Dermis microvascular lymphatic vessel endothelial cell (primary cell): ENCODE measurements at regions not wholly inside any gene's neighbourhood (a gene's known extent, or its start where the extent isn't known, plus 50 kb on each side); places are given as distances from the start of the nearest gene placed in this dataset.
"Not testable (repeated sequence)": the region's sequence is repeated elsewhere in the genome, so short reads cannot be mapped to it uniquely, and the experiment has no call there.

Source experiments
- DNase-seq, 2 donors: peaks; one replicate each; pipeline versions ENCODE4 v3.0.0 to v3.0.0-alpha.2; 2010; ENCODE audit warnings: low read depth in 2 of 2

GRCh38 chr6:23537828-23538227 lies 588.2 kb upstream of the NRSN1 start:
- no peak for DNase-seq

GRCh38 chr6:23547851-23548250 lies 578.2 kb upstream of the NRSN1 start:
- DNase-seq = no peak

DNA sequence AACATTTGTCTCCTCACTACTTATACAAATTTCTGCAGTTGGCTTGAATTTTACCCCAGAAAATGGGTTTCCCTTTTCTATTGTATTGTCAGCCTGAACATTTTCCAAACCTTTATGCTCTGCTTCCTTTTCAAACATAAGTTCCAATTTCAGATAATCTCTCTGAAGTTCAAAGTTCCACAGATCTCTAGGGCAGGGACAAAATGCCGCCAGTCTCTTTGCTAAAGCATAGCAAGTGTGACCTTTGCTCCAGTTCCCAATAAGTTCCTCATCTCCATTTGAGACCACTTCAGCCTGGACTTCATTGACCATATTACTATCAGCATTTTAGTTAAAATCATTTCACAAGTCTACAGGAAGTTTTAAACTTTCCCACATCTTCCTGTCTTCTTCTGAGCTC lies 571.1 kb upstream of the NRSN1 start:
- not testable (repeated sequence) for DNase-seq

GRCh38 chr6:23559587-23560343 lies 566.2 kb upstream of the NRSN1 start:
- no peak for DNase-seq

- no peak for DNase-seq
These were observed 564.3 kb upstream of the NRSN1 start for GRCh38 chr6:23561732-23562131.

DNA sequence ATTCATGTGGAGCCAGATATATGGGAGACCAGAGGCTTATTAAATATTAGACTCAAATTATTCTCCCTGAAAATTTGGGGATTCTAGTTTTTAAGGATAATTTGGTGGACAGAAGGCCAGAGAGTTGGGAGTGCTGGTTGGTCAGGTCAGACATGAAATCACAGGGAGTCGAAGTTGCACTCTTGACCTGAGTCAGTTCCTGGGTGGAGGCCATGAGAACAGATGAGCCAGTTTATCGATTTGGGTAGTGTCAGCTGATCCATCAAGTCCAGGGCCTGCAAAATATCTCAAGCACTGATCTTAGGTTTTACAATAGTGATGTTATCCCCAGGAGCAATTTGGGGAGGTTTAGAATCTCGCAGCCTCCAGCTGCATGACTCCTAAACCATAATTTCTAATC lies 563.5 kb upstream of the NRSN1 start:
- no peak for DNase-seq

- DNase-seq = no peak
These were observed 562.7 kb upstream of the NRSN1 start for GRCh38 chr6:23563323-23563722.

DNA sequence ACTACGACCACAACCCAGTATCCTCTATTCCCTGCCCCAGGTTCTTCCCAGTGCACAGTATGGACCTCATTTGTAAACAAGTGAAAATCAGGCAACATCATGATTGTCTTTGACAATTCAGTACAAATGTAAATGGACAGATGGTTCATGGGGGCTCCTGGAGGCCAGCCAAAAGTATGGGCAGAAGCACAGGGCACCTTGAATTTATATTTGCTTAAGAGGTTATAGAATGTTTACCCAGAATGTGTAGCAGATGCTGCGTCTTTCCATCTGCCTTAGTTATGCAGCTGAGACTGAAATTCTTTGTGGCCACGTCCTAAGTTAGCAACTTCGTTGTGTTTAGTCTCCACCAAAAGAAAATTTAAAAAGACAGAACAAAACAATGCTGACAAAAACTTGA lies 559.6 kb upstream of the NRSN1 start:
- no peak for DNase-seq

DNA sequence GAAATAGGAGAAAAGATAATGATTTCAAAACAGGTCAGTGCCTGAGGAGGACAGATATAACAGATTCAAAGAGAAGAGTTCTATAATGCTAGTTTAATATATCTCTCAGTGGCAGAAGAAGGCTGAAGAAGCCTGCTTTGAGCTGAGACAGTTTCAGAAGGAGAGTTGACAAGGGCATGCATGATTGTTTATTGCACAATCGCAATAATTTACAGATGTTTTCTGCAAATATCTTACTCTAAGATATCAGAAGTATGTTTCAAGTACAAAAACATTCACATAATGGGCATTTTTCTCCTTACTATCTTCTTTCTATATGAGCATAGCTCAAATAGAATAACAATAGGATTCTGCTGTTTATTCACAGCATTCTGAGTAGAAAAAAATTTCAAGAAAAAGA lies 557.7 kb upstream of the NRSN1 start:
- no peak for DNase-seq

GRCh38 chr6:23584134-23584763 lies 541.8 kb upstream of the NRSN1 start:
- no peak for DNase-seq

DNA sequence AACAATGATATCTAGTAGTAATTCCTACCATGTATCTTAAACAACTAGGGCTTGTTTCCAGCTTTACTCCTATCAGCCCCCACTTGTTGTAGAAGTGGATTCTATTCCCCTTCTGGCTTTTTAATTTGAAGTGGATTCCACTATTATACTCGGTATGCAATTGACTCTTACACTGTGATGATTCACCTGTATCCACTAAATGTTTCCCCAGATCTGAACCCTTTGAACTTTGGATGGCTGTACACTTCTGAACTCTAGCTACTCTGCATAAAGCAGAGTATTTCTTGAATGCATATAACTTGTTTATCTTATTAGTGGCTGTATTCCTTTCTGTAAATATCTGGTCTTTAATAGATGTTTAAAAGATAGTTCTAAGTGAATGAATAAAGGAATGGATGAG lies 538.4 kb upstream of the NRSN1 start:
- no peak for DNase-seq

DNA sequence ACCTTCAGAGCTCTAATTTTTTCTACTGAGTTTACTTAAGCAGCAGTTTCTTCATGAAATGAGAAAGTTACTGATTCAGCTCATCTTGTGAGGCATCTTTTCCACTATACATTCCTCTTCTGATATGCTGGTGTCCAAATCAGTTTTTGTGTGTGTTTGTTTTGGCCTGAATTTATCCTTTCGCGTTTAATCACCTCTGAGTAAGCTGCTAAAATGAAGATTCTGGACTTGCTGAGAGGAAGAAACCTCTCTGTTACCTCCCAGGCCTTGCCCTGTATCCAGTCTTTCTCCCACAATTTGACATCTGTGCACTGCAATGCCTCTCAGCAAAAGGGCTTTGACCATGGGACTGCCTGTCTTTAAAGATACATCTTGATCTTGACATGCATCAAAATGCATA lies 536.2 kb upstream of the NRSN1 start:
- no peak for DNase-seq

DNA sequence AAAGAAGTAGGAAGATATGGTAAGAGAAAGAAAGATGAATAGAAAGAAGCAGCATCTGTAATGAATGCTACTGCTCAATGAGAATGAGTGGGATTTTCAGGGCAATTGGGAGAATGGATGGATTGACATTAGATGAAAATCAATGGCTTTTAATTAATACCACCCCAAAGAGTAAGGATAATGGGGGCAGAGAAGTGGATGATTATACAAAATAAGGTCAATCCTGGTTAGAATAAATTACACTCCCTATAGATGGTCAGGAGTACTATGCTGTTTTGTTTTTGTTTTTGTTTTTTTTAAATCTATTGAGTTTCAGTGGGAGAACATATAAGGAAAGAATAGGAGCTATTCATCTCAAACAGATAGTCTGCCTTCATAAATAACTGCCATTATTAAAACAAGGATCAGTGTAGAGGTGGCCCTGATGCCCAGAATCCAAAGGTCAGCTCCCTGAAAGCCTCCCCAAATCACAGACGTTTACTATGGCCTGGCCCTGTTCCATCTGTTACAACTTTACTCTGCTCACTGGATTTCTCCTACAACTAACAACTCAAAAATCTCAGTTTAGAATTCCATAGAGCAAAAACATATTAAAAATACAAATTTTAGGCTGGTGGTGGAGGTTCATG lies 535.4 kb upstream of the NRSN1 start:
- DNase-seq = no peak

DNA sequence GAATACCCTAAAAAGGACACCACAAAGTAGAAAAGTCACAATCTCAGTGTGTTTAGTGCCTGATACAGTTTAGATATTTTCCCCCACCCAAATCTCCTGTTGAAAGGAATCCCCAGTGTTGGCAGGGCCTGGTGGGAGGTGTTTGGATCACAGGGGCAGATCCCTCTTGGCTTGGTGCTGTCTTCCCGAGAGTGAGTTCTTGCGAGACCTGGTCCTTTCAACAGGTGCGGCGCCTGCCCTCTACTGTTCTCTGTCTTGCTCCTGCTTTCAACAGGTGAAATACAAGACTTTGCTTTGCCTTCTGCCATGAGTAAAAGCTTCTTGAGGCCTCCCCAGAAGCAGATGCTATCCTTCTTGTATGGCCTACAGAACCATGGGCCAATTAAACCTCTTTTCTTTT lies 534.3 kb upstream of the NRSN1 start:
- DNase-seq = no peak

- no peak for DNase-seq
These were observed 525.9 kb upstream of the NRSN1 start for GRCh38 chr6:23600118-23600517.

DNA sequence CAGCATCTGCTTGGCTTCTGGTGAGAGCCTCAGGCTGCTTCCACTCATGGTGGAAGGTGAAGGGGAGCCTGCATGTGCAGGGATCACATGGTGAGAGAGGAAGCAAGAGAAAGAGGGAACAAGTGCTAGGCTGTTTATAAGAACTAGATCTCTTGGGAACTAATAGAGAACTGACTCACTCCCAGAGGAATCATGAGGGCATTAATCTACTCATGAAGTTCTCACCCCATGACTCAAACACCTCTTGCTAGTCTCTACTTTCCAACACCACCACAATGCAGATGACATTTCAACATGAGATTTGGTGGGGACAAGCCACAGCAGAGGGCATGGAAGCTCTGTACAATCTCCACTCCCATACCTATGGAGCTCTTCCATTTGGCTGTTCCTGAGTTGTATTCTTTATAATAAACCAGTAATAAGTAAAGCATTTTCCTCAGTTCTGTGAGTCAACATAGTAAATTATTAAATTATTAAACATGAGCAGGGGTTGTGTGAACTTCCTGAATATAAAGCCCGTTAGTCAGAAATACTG lies 524.1 kb upstream of the NRSN1 start:
- no peak for DNase-seq

DNA sequence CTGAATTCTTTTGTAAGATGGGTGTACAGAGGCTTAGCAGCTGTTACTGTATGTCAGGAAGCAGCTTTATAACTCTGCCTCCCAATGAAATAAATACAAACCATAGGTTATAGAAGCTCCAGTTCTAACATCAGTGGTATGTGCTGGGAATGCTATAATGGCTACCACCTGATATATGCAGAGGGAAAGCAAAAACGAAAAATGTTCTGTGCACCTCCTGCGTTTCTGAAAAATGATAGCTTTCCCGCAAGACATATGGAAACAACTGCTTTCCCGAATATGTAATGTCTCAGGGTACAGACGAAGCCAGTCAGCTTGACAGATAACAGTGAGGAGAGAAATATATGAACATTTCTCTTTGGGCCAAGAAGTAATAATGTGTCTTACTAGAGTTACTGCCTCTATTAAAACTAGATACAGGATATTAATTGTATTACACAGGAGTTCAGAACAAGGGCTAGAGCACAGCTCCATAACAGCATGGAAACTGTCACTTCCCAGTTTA lies 517.0 kb upstream of the NRSN1 start:
- DNase-seq = no peak

DNA sequence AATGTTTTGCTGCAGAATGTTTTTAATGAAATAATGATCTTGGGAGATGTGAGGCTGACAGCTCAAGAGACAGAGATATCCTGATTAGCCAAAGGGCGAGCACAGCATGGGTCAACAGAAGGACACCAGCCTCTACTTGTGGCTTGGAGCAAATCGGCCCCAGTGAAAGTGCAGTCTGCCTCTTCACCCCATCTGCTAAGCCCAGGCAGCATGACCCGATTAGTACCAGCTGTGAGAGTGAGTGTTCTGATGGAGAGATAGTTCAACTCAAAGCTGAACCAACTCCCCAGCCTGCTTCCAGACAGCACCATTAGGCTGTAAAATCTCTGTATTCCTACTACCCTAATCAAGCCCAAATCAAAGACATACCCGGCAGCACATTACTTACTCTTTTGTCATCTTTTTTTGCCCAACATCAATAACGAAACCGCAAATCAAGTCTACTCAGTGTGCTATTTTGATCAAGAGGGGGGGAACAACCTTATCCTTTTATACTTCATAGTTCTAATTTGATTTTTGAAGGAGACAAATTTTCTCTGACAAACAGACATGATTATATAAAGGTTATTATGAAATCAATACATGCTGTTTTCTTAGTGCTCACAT lies 514.1 kb upstream of the NRSN1 start:
- DNase-seq = no peak

GRCh38 chr6:23618366-23618765 lies 507.6 kb upstream of the NRSN1 start:
- no peak for DNase-seq

DNA sequence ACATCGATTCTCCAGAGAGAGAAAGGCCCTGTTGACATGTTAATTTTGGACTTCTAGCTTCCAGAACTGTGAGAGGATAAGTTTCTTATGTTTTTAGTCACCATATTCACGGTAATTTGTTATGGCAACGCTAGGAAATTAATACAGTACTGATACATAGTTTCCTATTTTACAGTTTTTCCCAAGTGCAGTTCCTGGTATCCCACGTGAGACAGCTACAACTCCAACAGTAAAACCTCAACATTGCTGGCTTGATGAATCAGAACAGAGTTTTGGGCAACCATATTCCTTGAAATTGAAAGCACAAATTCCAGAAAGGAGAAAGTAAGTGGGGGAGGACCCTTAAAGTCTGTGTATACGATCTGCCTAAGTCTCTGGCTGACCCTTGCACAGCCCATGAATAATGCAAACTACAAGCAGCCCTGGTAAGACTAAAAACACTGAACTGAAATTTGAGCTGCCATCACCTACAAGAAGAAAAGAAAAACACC lies 505.1 kb upstream of the NRSN1 start:
- DNase-seq = no peak

DNA sequence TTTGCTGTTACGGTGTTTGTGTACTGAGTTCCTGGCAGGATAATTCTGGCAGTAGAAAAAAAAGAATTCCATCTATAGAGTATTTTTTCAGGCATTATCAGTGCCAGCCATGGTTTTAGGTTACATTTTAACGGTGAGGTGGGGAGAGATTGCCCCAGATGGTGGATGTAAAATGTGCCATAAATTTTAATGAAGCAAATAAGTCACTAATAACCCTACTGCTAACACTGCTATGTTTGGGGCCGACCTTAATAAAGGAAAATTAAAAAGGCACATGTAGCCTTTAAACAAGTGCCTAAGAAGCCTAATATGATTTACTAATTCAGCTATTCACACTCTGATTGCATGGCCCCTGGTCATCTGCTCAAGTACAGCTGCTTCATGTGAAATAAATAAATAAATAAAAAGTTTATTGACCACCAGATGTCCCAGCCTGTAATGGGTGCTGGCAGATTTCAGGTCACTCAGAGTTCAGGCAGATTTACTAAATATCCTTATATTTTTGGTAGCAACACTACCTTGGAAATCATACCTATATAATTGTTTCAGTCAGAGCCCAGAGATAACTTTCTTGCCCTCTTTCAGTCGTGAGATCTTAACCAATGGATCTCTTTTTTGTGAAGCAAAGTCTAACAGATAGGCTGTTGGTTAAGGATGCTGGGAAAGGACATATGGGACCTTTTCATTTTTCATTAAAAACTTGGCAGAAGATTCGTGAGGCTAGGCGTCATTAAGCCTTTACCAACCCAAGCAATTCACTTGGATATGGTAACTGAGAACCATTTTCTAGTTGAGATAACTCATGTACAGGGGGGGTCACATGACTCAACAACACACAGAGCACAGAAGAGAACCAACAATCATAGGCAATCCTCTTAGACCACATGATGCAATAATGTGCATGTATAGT lies 495.0 kb upstream of the NRSN1 start:
- no peak for DNase-seq
